LoVo (cell line): ENCODE measurements at regions not wholly inside any gene's neighbourhood (a gene's known extent, or its start where the extent isn't known, plus 50 kb on each side); places are given as distances from the start of the nearest gene placed in this dataset.

Experiments
- DNase-seq: peaks from one replicate; pipeline ENCODE4 v3.0.0-alpha.2; 2016; ENCODE audit warnings: low spot score

GRCh38 chr18:24827501-24827900, 367.1 kb downstream of the HRH4 start:
- DNase-seq: no peak

- DNase-seq: no peak
Measured at GRCh38 chr18:24831081-24831480, 370.6 kb downstream of the HRH4 start.

- DNase-seq: no peak
Measured at GRCh38 chr18:24831871-24832665, 371.6 kb downstream of the HRH4 start.

GRCh38 chr18:24835751-24836150, 375.3 kb downstream of the HRH4 start:
- DNase-seq: no peak

- DNase-seq: peak; percentile 8
Measured at GRCh38 chr18:24837066-24837465, 376.6 kb downstream of the HRH4 start.

GRCh38 chr18:24840051-24840450, 379.6 kb downstream of the HRH4 start:
- DNase-seq: no peak

- no peak for DNase-seq
Measured at GRCh38 chr18:24840640-24841039, 380.2 kb downstream of the HRH4 start.

GRCh38 chr18:24841536-24841935, 381.1 kb downstream of the HRH4 start:
- no peak for DNase-seq

- no peak for DNase-seq
Measured at GRCh38 chr18:24843123-24843522, 382.7 kb downstream of the HRH4 start.

GRCh38 chr18:24846138-24846537, 385.7 kb downstream of the HRH4 start:
- no peak for DNase-seq

GRCh38 chr18:24850532-24850931, 390.1 kb downstream of the HRH4 start:
- no peak for DNase-seq

- no peak for DNase-seq
Measured at GRCh38 chr18:24853076-24853475, 392.6 kb downstream of the HRH4 start.

- no peak for DNase-seq
Measured at GRCh38 chr18:24860978-24861680, 400.7 kb downstream of the HRH4 start.

GRCh38 chr18:24862201-24862816, 401.9 kb downstream of the HRH4 start:
- no peak for DNase-seq

GRCh38 chr18:24868311-24868710, 407.9 kb downstream of the HRH4 start:
- DNase-seq: no peak

- peak; percentile 85 for DNase-seq
Measured at GRCh38 chr18:24868760-24869237, 408.4 kb downstream of the HRH4 start.

- peak; percentile 13 for DNase-seq
Measured at GRCh38 chr18:24869285-24869684, 408.8 kb downstream of the HRH4 start.

GRCh38 chr18:24875286-24875685, 414.8 kb downstream of the HRH4 start:
- DNase-seq: no peak

- DNase-seq: no peak
Measured at GRCh38 chr18:24875777-24876176, 415.3 kb downstream of the HRH4 start.

GRCh38 chr18:24876266-24876665, 415.8 kb downstream of the HRH4 start:
- DNase-seq: no peak

- no peak for DNase-seq
Measured at GRCh38 chr18:24877066-24877465, 416.6 kb downstream of the HRH4 start.

- no peak for DNase-seq
Measured at GRCh38 chr18:24877546-24877945, 417.1 kb downstream of the HRH4 start.

- peak; percentile 18 for DNase-seq
Measured at GRCh38 chr18:24878289-24878688, 417.9 kb downstream of the HRH4 start.
